Panc1 (cell line): ENCODE measurements at regions not wholly inside any gene's neighbourhood (a gene's known extent, or its start where the extent isn't known, plus 50 kb on each side); places are given as distances from the start of the nearest gene placed in this dataset.

Experiments used
- ATAC-seq: fragments of 200-7000 bp; cut with Tn5 transposase; 2 replicates; pipeline ENCODE4 v1.9.1; 2020; ENCODE audit warnings: mild to moderate bottlenecking, moderate library complexity
- BruUV-seq: library from RNA; stranded (reverse); fragments of 400-500 nt; replicated peaks from 2 replicates; lab custom pipeline; 2021; lab: Mats Ljungman, UMichigan
- CTCF ChIA-PET: fragments of 300-600 bp; sonication (Branson Sonifier 250); formaldehyde crosslinking; loops from one replicate; lab custom pipeline; 2022; ENCODE audit warnings: antibody characterized with exemption; lab: Charles Lee
- POLR2A ChIA-PET: fragments of 300-600 bp; sonication (Branson Sonifier 250); formaldehyde crosslinking; loops from one replicate; lab custom pipeline; 2022; ENCODE audit warnings: antibody characterized with exemption; lab: Charles Lee
- DNase-seq: peaks from one replicate; pipeline ENCODE4 v3.0.0-alpha.2; 2010; ENCODE audit warnings: low read depth, low spot score
- H3K27ac ChIP-seq: 2 replicates; pipeline ENCODE4 v1.5.1; 2011; ENCODE audit warnings: mild to moderate bottlenecking, low read length, inconsistent platforms
- H3K27me3 ChIP-seq: fragments of 200-500 bp; sonication (Bioruptor generic); 2 replicates; pipeline ENCODE4 v1.6.0; 2014; ENCODE audit warnings: low read length, inconsistent platforms; ENCODE audit not compliant: control insufficient read depth, insufficient read depth
- H3K36me3 ChIP-seq: fragments of 200-500 bp; sonication (Bioruptor generic); 2 replicates; pipeline ENCODE4 v1.5.1; 2014; ENCODE audit warnings: inconsistent platforms, mild to moderate bottlenecking, low read length, moderate library complexity; ENCODE audit not compliant: control insufficient read depth, insufficient read depth
- H3K4me1 ChIP-seq: 2 replicates; pipeline ENCODE4 v1.5.1; 2011; ENCODE audit warnings: inconsistent platforms, mild to moderate bottlenecking, low read length, moderate library complexity; ENCODE audit not compliant: control insufficient read depth, insufficient read depth
- H3K4me3 ChIP-seq, 2 experiments: 2 replicates each; pipeline ENCODE4 v1.5.1; 2011 to 2012; ENCODE audit warnings: low read depth in 2 of 2, low read length in 2 of 2, mild to moderate bottlenecking in 2 of 2, inconsistent platforms in 1 of 2, moderate library complexity in 1 of 2
- H3K9me3 ChIP-seq: fragments of 200-500 bp; sonication (Bioruptor generic); 2 replicates; pipeline ENCODE4 v1.5.1; 2014; ENCODE audit warnings: low read depth, mild to moderate bottlenecking, inconsistent platforms, low read length, moderate library complexity; ENCODE audit not compliant: control insufficient read depth, insufficient read depth
- CTCF ChIP-seq: fragments of 450-650 bp; IDR thresholded peaks from 2 replicates; pipeline ENCODE4 v1.5.1; 2017; ENCODE audit warnings: mild to moderate bottlenecking
- POLR2AphosphoS5 ChIP-seq: IDR thresholded peaks from 2 replicates; pipeline ENCODE4 v1.6.1; 2012; ENCODE audit warnings: mild to moderate bottlenecking, low read depth, low read length, moderate library complexity
- REST ChIP-seq, 2 experiments: IDR thresholded peaks; 2 replicates each; pipeline ENCODE4 v1.6.1; 2011 to 2012; ENCODE audit warnings: low read depth in 2 of 2, control low read depth in 1 of 2, low read length in 1 of 2, mild to moderate bottlenecking in 1 of 2, moderate library complexity in 1 of 2; ENCODE audit not compliant: insufficient read depth in 1 of 2
- SIN3A ChIP-seq: IDR thresholded peaks from 2 replicates; pipeline ENCODE4 v1.6.1; 2012; ENCODE audit warnings: low read depth, mild to moderate bottlenecking, low read length, moderate library complexity, borderline replicate concordance; ENCODE audit not compliant: insufficient read depth
- TCF7L2 ChIP-seq: IDR thresholded peaks from 2 replicates; pipeline ENCODE4 v1.6.1; 2011; ENCODE audit warnings: mild to moderate bottlenecking, low read depth, low read length, inconsistent platforms
- in situ Hi-C: cut with HindIII; loops from 2 replicates; pipeline ENCODE4 v1.10.0; 2016; ENCODE audit warnings: low sequenced_read_pairs, low pct_unique_long_range_greater_than_20kb
- intact Hi-C: fragments of 100-400 bp; cut with micrococcal nuclease; formaldehyde crosslinking; loops from one replicate; pipeline ENCODE4 v1.10.0; 2022; ENCODE audit not compliant: unreplicated experiment

GRCh38 chr4:12519426-12519825 is 964.7 kb downstream of the RAB28 start:
- ChIA-PET POLR2A (no interaction called here), CTCF (no interaction called here)
- DNase-seq (no peak), ATAC-seq (no peak)
- no peak for TF ChIP-seq POLR2AphosphoS5
- no peak for TF ChIP-seq TCF7L2
- TF ChIP-seq CTCF = no peak
- no peak for TF ChIP-seq SIN3A
- TF ChIP-seq REST (IDR thresholded peaks at IDR 0.05; ENCODE audit: insufficient read depth in 1 of 2, low read depth in 2 of 2, low read length in 1 of 2) = no peak
- Histone ChIP-seq H3K4me3 (no peak overlapping the region), H3K4me1 (no peaks in the 10 kb centered on the region), H3K27ac (no peak overlapping the region), H3K27me3 (no peaks in the 10 kb centered on the region), H3K36me3 (no peaks in the 10 kb centered on the region), H3K9me3 (no peaks in the 10 kb centered on the region)
- BruUV-seq = no TSS peak
- in situ Hi-C loops = no loop called here
- intact Hi-C loops = no loop called here

GRCh38 chr4:12507868-12508481 is 976.2 kb downstream of the RAB28 start:
- POLR2A ChIA-PET = no interaction called here
- H3K4me3 ChIP-seq = no peak overlapping the region
- no peak overlapping the region for H3K27ac ChIP-seq
- H3K36me3 ChIP-seq = no peaks in the 10 kb centered on the region
- TF ChIP-seq POLR2AphosphoS5 (no peak), TCF7L2 (no peak), REST (IDR thresholded peaks at IDR 0.05; ENCODE audit: insufficient read depth in 1 of 2, low read depth in 2 of 2, low read length in 1 of 2) (no peak), SIN3A (no peak), CTCF (no peak)
- H3K9me3 ChIP-seq = no peaks in the 10 kb centered on the region
- in situ Hi-C loops (no loop called here), intact Hi-C loops (no loop called here)
- BruUV-seq = no TSS peak
- ATAC-seq = no peak
- no peaks in the 10 kb centered on the region for H3K4me1 ChIP-seq
- DNase-seq = no peak
- CTCF ChIA-PET = interaction anchor here (0.6 kb wide), 1 partner anchor 640 kb away, joined by 8 read pairs; no protein-coding TSS in a partner anchor
- H3K27me3 ChIP-seq = no peaks in the 10 kb centered on the region
